ENCODE measurements at regions not wholly inside any gene's neighbourhood (a gene's known extent, or its start where the extent isn't known, plus 50 kb on each side); places are given as distances from the start of the nearest gene placed in this dataset.

DNA sequence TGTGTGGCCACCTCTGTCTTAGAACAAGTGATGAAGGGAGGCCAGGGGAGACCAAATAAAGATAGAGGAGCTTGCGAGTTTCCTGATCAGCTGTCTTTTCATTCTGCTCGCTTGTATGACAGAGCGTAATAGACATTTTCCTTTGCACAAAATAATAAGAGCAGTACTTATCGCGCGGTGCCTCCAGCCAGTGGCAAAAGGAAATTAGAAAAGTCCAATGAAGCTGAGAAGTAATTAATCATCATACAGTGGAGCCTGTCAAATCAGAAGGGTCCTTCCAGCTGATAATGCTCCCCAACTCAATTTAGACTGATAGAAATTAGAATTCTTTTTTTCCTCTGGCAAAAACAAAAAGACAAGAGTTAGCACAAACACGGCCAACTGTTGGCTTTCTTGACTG, 307.0 kb upstream of the IRX5 start:
- TF ChIP-seq, protein P1, sequence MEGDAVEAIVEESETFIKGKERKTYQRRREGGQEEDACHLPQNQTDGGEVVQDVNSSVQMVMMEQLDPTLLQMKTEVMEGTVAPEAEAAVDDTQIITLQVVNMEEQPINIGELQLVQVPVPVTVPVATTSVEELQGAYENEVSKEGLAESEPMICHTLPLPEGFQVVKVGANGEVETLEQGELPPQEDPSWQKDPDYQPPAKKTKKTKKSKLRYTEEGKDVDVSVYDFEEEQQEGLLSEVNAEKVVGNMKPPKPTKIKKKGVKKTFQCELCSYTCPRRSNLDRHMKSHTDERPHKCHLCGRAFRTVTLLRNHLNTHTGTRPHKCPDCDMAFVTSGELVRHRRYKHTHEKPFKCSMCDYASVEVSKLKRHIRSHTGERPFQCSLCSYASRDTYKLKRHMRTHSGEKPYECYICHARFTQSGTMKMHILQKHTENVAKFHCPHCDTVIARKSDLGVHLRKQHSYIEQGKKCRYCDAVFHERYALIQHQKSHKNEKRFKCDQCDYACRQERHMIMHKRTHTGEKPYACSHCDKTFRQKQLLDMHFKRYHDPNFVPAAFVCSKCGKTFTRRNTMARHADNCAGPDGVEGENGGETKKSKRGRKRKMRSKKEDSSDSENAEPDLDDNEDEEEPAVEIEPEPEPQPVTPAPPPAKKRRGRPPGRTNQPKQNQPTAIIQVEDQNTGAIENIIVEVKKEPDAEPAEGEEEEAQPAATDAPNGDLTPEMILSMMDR (IDR thresholded peaks at IDR 0.05) = no peak
- TF ChIP-seq POLR2A (IDR thresholded peaks at IDR 0.05) = no peak
